Activated CD4-positive, alpha-beta T cell treated with anti-CD3 and anti-CD28 coated beads for 48 hours (primary cell): ENCODE measurements at regions not wholly inside any gene's neighbourhood (a gene's known extent, or its start where the extent isn't known, plus 50 kb on each side); places are given as distances from the start of the nearest gene placed in this dataset.

Experiments
- DNase-seq: peaks from one replicate; pipeline ENCODE4 v3.0.0-alpha.2; 2020

DNA sequence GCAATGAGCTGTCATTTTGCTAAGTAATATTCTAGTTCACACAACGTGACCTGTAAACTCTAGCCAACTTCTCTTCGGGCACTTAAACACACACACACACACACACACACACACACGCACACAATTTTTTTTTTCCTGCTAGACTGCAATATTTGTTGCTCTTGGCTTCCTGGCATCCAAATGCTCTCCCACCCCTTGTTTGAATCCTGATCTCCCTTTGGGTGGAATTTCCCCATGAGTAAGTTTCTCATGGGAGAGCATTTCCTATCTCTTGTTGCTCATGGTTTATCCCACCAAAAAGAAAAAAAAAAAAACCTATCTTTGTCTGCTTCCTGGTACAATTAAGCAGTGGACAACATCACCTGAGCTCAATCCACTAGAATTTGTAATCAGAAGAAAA, 54.7 kb upstream of the TSLP start:
- DNase-seq, result no peak

GRCh38 chr5:111017731-111018130, 53.8 kb upstream of the TSLP start:
- DNase-seq, result no peak
